ENCODE measurements at regions not wholly inside any gene's neighbourhood (a gene's known extent, or its start where the extent isn't known, plus 50 kb on each side); places are given as distances from the start of the nearest gene placed in this dataset.
"Not testable (repeated sequence)": the region's sequence is repeated elsewhere in the genome, so short reads cannot be mapped to it uniquely, and the experiment has no call there.

DNA sequence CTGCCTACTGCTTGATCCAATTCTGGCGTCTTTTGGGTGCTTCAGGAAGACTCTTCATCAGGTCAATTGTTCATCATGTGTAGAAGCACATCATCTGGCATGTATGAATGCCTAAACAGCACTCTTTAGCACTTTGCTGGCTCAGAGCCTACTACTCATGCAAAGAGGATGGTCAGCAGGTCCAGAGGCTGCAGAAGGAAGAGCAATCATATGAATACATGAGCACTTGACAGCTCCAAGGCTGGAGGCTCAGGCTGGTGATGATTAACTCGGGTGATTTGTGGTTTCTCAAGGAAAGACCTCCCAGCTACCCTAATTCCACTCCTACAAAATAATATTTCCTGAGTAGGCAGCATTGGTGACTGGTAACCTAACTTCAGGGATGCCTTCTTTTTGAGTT lies 103.8 kb upstream of the CXCL13 start:
- in situ Hi-C loops (cut with HindIII; ENCODE audit: low sequenced_read_pairs) = no loop called here
- TF ChIP-seq, protein P1, sequence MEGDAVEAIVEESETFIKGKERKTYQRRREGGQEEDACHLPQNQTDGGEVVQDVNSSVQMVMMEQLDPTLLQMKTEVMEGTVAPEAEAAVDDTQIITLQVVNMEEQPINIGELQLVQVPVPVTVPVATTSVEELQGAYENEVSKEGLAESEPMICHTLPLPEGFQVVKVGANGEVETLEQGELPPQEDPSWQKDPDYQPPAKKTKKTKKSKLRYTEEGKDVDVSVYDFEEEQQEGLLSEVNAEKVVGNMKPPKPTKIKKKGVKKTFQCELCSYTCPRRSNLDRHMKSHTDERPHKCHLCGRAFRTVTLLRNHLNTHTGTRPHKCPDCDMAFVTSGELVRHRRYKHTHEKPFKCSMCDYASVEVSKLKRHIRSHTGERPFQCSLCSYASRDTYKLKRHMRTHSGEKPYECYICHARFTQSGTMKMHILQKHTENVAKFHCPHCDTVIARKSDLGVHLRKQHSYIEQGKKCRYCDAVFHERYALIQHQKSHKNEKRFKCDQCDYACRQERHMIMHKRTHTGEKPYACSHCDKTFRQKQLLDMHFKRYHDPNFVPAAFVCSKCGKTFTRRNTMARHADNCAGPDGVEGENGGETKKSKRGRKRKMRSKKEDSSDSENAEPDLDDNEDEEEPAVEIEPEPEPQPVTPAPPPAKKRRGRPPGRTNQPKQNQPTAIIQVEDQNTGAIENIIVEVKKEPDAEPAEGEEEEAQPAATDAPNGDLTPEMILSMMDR (IDR thresholded peaks at IDR 0.05; ENCODE audit: low read depth, low read length, missing control alignments) = no peak
- no peak overlapping the region for H3K4me3 ChIP-seq (ENCODE audit: low read depth, low read length)
- DNase-seq (ENCODE audit: low read depth) = no peak

DNA sequence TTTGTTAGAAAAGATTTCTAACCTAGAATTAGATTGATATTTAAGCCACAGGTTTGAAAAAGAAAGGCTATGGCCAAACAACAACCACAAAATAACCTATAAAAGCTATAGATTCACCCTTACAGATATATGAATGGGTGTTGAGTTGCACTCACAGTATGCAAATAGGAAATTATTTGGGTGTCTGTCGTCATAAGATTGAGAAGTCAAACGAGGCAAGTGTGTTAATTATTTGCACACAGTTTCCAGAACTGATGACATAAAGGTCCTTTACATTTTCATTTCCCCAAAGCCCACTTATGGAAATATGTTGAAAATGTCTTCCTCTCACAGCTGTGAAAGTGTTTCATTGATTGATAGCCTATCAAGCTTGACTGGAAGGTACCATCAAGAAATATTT lies 101.2 kb upstream of the CXCL13 start:
- no peak for DNase-seq (ENCODE audit: low read depth)
- no peak overlapping the region for H3K4me3 ChIP-seq (ENCODE audit: low read depth, low read length)
- TF ChIP-seq, protein P1 (IDR thresholded peaks at IDR 0.05; ENCODE audit: low read depth, low read length, missing control alignments) = no peak
- in situ Hi-C loops (cut with HindIII; ENCODE audit: low sequenced_read_pairs) = no loop called here

DNA sequence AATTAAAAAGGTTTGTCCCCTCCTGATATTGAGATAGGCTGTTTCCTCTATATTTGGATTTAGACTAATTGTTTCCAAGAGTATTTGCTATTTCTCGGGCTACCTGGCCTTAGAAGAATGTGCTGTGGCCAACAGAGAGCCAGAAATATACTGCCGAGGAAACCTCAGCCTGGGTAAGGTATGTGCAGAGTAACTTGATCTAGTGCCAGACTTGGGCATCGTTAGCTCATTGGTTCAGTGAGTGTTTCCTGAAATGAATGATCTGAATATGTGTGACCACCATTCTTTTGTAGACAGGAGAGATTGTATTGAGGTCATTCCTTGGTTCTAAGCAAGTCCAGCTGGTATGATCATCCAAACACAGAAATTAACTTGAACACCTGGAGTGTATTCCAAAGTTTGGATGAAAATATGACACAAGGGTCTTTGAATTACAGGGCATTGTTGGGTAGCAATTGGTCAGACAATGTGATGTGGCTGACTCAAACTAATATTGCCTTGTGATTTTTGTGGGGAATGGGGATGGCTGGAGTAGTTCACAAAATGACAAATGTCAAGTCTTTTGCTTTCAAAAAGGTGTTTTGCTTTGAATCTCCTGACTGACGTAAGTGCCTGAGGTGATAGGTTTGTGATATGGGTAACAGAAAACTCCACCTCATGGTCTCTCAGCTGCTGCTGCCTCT lies 100.2 kb upstream of the CXCL13 start:
- in situ Hi-C loops (cut with HindIII; ENCODE audit: low sequenced_read_pairs) = no loop called here
- no peak for DNase-seq (ENCODE audit: low read depth)
- H3K4me3 ChIP-seq (ENCODE audit: low read depth, low read length) = no peak overlapping the region
- TF ChIP-seq, protein P1 (IDR thresholded peaks at IDR 0.05; ENCODE audit: low read depth, low read length, missing control alignments) = no peak

DNA sequence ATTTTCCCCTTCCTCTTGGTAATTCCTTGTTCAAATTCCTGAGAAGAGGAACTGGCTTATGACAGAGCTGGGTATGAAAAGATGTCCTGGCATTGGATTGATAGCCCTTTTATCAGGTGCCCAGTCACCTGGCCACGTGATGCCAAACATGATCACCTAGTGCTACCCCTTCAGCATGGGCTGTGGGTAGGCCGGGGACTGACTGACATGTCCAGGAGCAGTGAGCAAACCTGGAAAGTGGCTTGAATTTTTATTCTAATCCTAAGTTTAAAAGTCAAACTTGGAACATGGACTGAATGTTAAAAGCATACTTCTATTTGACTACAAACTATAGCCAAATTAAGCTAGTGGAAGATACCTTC lies 99.7 kb upstream of the CXCL13 start:
- H3K4me3 ChIP-seq (ENCODE audit: low read depth, low read length) = no peak overlapping the region
- DNase-seq (ENCODE audit: low read depth) = no peak
- TF ChIP-seq, protein P1 (IDR thresholded peaks at IDR 0.05; ENCODE audit: low read depth, low read length, missing control alignments) = no peak
- in situ Hi-C loops (cut with HindIII; ENCODE audit: low sequenced_read_pairs) = no loop called here

DNA sequence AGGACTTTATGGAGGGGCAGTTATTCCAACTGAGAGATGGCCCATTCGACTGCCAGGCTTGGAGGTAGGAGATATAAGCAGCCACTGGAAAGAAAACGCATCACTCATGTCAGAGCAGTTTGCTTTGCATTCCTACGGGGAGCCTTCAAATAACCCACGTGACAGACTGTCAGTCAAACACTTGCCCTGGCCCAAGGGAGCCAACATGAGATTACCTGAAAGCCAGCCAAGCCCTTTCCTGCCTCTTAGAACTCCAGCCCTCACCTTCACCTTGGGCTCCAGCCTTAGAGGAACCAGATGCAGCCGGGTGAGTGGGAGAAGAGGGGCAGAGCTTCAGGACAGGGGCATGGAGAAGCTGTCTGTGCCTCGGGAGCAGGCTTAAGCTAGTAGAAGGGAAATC lies 95.3 kb upstream of the CXCL13 start:
- H3K4me3 ChIP-seq (ENCODE audit: low read depth, low read length) = no peak overlapping the region
- TF ChIP-seq, protein P1 (IDR thresholded peaks at IDR 0.05; ENCODE audit: low read depth, low read length, missing control alignments) = no peak
- in situ Hi-C loops (cut with HindIII; ENCODE audit: low sequenced_read_pairs) = no loop called here
- no peak for DNase-seq (ENCODE audit: low read depth)

DNA sequence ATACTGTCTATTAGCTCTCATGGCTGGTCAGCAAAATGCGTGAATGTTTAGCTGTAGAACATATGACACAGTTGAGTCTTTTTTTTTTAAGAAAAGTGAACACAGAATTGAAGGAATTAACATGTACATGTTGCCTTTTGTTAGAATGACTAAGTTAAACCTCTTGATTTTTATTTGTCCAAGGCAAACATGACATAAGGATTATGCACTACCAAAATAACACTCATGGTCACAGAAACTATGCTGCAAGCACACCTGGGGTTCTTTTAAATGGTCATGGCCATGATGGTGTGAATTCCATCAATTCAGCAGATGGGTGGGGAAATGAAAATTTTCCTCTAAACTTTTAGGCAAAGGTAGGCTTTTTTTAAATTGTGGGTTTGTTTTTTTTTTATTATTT lies 80.1 kb upstream of the CXCL13 start:
- TF ChIP-seq, protein P1 (IDR thresholded peaks at IDR 0.05; ENCODE audit: low read depth, low read length, missing control alignments) = no peak
- no peak overlapping the region for H3K4me3 ChIP-seq (ENCODE audit: low read depth, low read length)
- in situ Hi-C loops (cut with HindIII; ENCODE audit: low sequenced_read_pairs) = no loop called here
- DNase-seq (ENCODE audit: low read depth) = no peak

DNA sequence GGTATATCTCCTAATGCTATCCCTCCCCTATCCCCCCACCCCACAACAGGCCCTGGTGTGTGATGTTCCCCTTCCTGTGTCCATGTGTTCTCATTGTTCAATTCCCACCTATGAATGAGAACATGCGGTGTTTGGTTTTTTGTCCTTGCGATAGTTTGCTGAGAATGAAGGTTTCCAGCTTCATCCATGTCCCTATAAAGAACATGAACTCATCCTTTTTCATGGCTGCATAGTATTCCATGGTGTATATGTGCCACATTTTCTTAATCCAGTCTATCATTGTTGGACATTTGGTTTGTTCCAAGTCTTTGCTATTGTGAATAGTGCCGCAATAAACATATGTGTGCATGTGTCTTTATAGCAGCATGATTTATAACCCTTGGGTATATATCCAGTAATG lies 77.7 kb upstream of the CXCL13 start:
- DNase-seq (ENCODE audit: low read depth); H3K4me3 ChIP-seq (ENCODE audit: low read depth, low read length); in situ Hi-C loops (cut with HindIII; ENCODE audit: low sequenced_read_pairs): not testable (repeated sequence)

Measured in astrocyte of the cerebellum (primary cell).